ENCODE measurements at regions not wholly inside any gene's neighbourhood (a gene's known extent, or its start where the extent isn't known, plus 50 kb on each side); places are given as distances from the start of the nearest gene placed in this dataset.

GRCh38 chr10:62907470-62908212 lies 91.5 kb upstream of the EGR2 start:
- no peaks in the 10 kb centered on the region for H3K4me1 ChIP-seq
- no peak overlapping the region for H3K4me3 ChIP-seq
- H3K36me3 ChIP-seq, result no peaks in the 10 kb centered on the region
- intact Hi-C loops (cut with DNase I), result no loop called here
- H3K27me3 ChIP-seq, result peaks cover 2% of the 10 kb centered on the region
- DNase-seq, result no peak
- H3K27ac ChIP-seq, result no peak overlapping the region
- no peak for TF ChIP-seq CTCF (IDR thresholded peaks at IDR 0.05)
- H3K9ac ChIP-seq (ENCODE audit: low read depth in 2 of 2, low read length in 2 of 2), result no peak overlapping the region
- no peaks in the 10 kb centered on the region for H3K9me3 ChIP-seq

- intact Hi-C loops (cut with DNase I), result no loop called here
- Histone ChIP-seq H3K9ac (ENCODE audit: low read depth in 2 of 2, low read length in 2 of 2) (no peak overlapping the region), H3K36me3 (no peaks in the 10 kb centered on the region), H3K27ac (no peak overlapping the region), H3K4me3 (no peak overlapping the region), H3K4me1 (no peaks in the 10 kb centered on the region), H3K9me3 (no peaks in the 10 kb centered on the region), H3K27me3 (peaks cover 2% of the 10 kb centered on the region)
- DNase-seq, result no peak
- TF ChIP-seq CTCF (IDR thresholded peaks at IDR 0.05), result no peak
Measured at GRCh38 chr10:62904281-62904875, 88.2 kb upstream of the EGR2 start.

GRCh38 chr10:62903828-62904227 lies 87.7 kb upstream of the EGR2 start:
- no peak overlapping the region for H3K4me3 ChIP-seq
- H3K36me3 ChIP-seq, result no peaks in the 10 kb centered on the region
- peaks cover 2% of the 10 kb centered on the region for H3K27me3 ChIP-seq
- no peaks in the 10 kb centered on the region for H3K4me1 ChIP-seq
- H3K9ac ChIP-seq (ENCODE audit: low read depth in 2 of 2, low read length in 2 of 2), result no peak overlapping the region
- intact Hi-C loops (cut with DNase I), result no loop called here
- TF ChIP-seq CTCF (IDR thresholded peaks at IDR 0.05), result no peak
- no peaks in the 10 kb centered on the region for H3K9me3 ChIP-seq
- DNase-seq, result no peak
- no peak overlapping the region for H3K27ac ChIP-seq

GRCh38 chr10:62900829-62901571 lies 84.8 kb upstream of the EGR2 start:
- Histone ChIP-seq H3K9ac (ENCODE audit: low read depth in 2 of 2, low read length in 2 of 2) (no peak overlapping the region), H3K4me1 (no peaks in the 10 kb centered on the region), H3K4me3 (no peak overlapping the region), H3K9me3 (no peaks in the 10 kb centered on the region), H3K27ac (no peak overlapping the region), H3K36me3 (no peaks in the 10 kb centered on the region), H3K27me3 (no peaks in the 10 kb centered on the region)
- DNase-seq, result no peak
- intact Hi-C loops (cut with DNase I), result no loop called here
- no peak for TF ChIP-seq CTCF (IDR thresholded peaks at IDR 0.05)

GRCh38 chr10:62899311-62899710 lies 83.1 kb upstream of the EGR2 start:
- no peak for DNase-seq
- H3K27ac ChIP-seq, result no peak overlapping the region
- intact Hi-C loops (cut with DNase I), result no loop called here
- no peak overlapping the region for H3K4me3 ChIP-seq
- H3K4me1 ChIP-seq, result no peaks in the 10 kb centered on the region
- TF ChIP-seq CTCF (IDR thresholded peaks at IDR 0.05), result no peak
- H3K36me3 ChIP-seq, result no peaks in the 10 kb centered on the region
- no peaks in the 10 kb centered on the region for H3K9me3 ChIP-seq
- H3K9ac ChIP-seq (ENCODE audit: low read depth in 2 of 2, low read length in 2 of 2), result no peak overlapping the region
- H3K27me3 ChIP-seq, result no peaks in the 10 kb centered on the region

All from colonic mucosa (tissue), 4 donors.